Lower lobe of right lung (tissue), 2 donors: ENCODE measurements at regions not wholly inside any gene's neighbourhood (a gene's known extent, or its start where the extent isn't known, plus 50 kb on each side); places are given as distances from the start of the nearest gene placed in this dataset.

Experiments
- ATAC-seq, 2 donors: fragments of 200-7000 bp; cut with Tn5 transposase; one replicate each; pipeline ENCODE4 v1.9.1; 2020 to 2022; ENCODE audit warnings: mild to moderate bottlenecking in 2 of 2, moderate library complexity in 2 of 2
- DNase-seq: peaks from one replicate; pipeline ENCODE4 v3.0.0-alpha.2; 2020
- H3K27ac ChIP-seq: fragments of 200-600 bp; one replicate; pipeline ENCODE4 v1.8.0; 2022
- H3K27me3 ChIP-seq: fragments of 200-600 bp; one replicate; pipeline ENCODE4 v1.8.0; 2022; ENCODE audit warnings: low read depth
- H3K36me3 ChIP-seq: fragments of 200-600 bp; one replicate; pipeline ENCODE4 v1.8.0; 2022; ENCODE audit warnings: mild to moderate bottlenecking
- H3K4me1 ChIP-seq: fragments of 200-600 bp; one replicate; pipeline ENCODE4 v1.8.0; 2022
- H3K4me3 ChIP-seq: fragments of 200-600 bp; one replicate; pipeline ENCODE4 v1.8.0; 2022; ENCODE audit warnings: mild to moderate bottlenecking
- H3K9me3 ChIP-seq: fragments of 200-600 bp; one replicate; pipeline ENCODE4 v1.8.0; 2022
- intact Hi-C: fragments of 100-400 bp; cut with DNase I; formaldehyde crosslinking; loops from one replicate; pipeline ENCODE4 v1.11.0; 2022
- TF ChIP-seq, protein P1 (sequence below): fragments of 200-600 bp; IDR thresholded peaks from one replicate; pipeline ENCODE4 v1.8.0; 2022; ENCODE audit warnings: antibody characterized with exemption, mild to moderate bottlenecking
- donor health status: DM: no; HTN: yes; CAD: no; lungs with severe emphysema.

- no peaks in the 10 kb centered on the region for H3K4me1 ChIP-seq
Measured at GRCh38 chr10:37700886-37701780, 156.3 kb downstream of the ZNF248 start.

GRCh38 chr10:37687581-37687980, 169.8 kb downstream of the ZNF248 start:
- intact Hi-C loops: no loop called here
- no peaks in the 10 kb centered on the region for H3K36me3 ChIP-seq
- H3K9me3 ChIP-seq: no peaks in the 10 kb centered on the region
- no peaks in the 10 kb centered on the region for H3K4me1 ChIP-seq
- ATAC-seq (no peak), DNase-seq (no peak)
- no peaks in the 10 kb centered on the region for H3K27me3 ChIP-seq
- H3K4me3 ChIP-seq: no peak overlapping the region
- TF ChIP-seq, protein P1, sequence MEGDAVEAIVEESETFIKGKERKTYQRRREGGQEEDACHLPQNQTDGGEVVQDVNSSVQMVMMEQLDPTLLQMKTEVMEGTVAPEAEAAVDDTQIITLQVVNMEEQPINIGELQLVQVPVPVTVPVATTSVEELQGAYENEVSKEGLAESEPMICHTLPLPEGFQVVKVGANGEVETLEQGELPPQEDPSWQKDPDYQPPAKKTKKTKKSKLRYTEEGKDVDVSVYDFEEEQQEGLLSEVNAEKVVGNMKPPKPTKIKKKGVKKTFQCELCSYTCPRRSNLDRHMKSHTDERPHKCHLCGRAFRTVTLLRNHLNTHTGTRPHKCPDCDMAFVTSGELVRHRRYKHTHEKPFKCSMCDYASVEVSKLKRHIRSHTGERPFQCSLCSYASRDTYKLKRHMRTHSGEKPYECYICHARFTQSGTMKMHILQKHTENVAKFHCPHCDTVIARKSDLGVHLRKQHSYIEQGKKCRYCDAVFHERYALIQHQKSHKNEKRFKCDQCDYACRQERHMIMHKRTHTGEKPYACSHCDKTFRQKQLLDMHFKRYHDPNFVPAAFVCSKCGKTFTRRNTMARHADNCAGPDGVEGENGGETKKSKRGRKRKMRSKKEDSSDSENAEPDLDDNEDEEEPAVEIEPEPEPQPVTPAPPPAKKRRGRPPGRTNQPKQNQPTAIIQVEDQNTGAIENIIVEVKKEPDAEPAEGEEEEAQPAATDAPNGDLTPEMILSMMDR: no peak
- no peak overlapping the region for H3K27ac ChIP-seq

More at GRCh38 chr10:37700886-37701780, 156.3 kb downstream of the ZNF248 start:
- Histone ChIP-seq H3K27me3 (no peaks in the 10 kb centered on the region), H3K9me3 (no peaks in the 10 kb centered on the region), H3K36me3 (no peaks in the 10 kb centered on the region), H3K4me3 (no peak overlapping the region), H3K27ac (no peak overlapping the region)
- TF ChIP-seq, protein P1: no peak
- DNase-seq: no peak
- intact Hi-C loops: no loop called here
- no peak for ATAC-seq

DNA sequence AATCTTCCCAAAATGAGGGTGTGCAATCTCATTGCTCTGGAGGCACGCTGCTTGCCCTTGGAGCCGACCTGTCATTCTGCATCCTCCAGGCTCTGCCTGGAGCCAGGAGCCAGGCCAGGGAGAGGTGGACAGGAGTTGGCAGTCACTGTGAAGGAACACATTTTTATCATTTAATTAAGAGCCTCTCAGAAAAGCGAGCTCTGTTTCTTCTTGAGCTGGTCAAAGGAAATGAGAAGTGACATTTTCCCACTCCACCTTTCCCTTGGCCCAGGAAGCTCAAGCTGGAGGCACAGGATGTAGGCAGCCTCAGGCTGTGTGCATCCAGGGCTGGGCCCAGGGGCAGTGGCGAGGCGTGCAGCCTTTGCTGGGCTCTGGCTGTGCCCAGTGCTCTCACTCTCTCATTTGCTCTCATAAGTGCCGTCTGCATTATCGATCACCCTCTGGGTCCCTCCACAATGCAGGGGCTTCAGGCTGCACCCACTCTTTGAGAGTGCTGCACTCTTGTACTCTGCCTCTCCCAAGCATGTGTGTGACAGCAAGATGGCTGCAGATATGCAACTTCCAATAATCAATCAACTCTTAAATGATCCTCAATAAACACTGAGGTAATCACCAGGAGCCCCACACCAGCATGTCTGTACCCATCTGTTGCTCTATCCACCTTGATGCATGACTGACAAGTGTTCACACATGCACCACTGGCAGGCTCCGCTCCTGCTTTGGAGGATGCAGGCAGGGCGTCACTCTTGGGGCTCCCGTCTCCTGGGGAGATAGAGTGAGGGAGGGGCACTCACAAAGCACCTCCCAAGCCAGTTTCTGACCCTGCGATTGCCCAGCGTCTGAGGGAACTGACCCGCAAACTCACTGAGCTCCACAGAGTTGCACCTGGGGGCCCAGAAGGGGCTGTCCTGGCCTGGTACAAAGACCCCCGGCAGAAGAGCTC, 171.4 kb downstream of the ZNF248 start:
- intact Hi-C loops: no loop called here
- TF ChIP-seq, protein P1: no peak
- no peak for DNase-seq
- no peaks in the 10 kb centered on the region for H3K36me3 ChIP-seq
- ATAC-seq: no peak
- no peak overlapping the region for H3K4me3 ChIP-seq
- no peaks in the 10 kb centered on the region for H3K27me3 ChIP-seq
- H3K27ac ChIP-seq: no peak overlapping the region
- H3K9me3 ChIP-seq: no peaks in the 10 kb centered on the region
- no peaks in the 10 kb centered on the region for H3K4me1 ChIP-seq

DNA sequence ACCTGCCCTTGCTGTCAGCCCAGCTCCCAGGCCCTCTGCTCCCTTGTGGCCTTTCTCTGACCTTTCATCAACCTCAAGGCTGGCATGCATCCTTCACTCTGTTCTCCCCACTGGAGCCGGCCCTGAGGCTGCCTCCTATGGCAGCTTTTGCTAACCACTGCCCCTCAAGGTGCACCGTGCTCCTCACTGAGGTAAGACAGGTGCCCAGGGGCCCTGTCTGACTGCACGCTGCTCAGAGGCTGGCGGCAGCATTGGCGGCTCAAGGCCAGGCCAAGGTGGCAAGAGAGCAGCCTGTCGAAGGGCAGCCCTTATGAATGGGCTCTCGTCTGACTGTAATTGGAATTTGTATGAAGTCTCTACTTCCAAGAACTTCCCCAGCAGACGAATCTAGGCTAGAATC, 172.6 kb downstream of the ZNF248 start:
- no peaks in the 10 kb centered on the region for H3K4me1 ChIP-seq
- no peak overlapping the region for H3K4me3 ChIP-seq
- no peak overlapping the region for H3K27ac ChIP-seq
- H3K36me3 ChIP-seq: no peaks in the 10 kb centered on the region
- ATAC-seq (no peak), DNase-seq (no peak)
- TF ChIP-seq, protein P1: no peak
- intact Hi-C loops: no loop called here
- H3K9me3 ChIP-seq: no peaks in the 10 kb centered on the region
- H3K27me3 ChIP-seq: no peaks in the 10 kb centered on the region

DNA sequence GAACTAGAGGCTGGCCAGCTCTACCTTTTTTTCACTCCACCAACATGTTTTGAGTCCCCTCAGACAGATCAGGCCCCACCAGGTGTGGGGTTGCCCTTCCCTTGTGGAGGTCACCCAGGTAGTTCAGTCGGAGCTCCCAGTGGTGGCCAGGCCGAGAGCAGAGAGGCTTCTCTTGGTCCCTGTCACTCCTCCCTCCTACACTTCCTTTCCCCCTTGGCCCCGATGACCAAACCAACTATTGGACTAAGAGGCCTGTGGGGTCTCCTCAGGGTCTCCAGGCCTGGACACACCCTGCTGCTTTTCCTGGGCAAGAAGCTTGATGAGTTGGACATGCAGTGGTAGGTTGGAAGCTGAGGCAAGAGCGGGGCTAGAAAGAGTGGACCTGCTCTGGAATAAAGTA, 174.8 kb downstream of the ZNF248 start:
- DNase-seq (no peak), ATAC-seq (no peak)
- no peaks in the 10 kb centered on the region for H3K9me3 ChIP-seq
- H3K4me1 ChIP-seq: no peaks in the 10 kb centered on the region
- H3K27me3 ChIP-seq: no peaks in the 10 kb centered on the region
- H3K36me3 ChIP-seq: no peaks in the 10 kb centered on the region
- H3K4me3 ChIP-seq: no peak overlapping the region
- intact Hi-C loops: no loop called here
- no peak overlapping the region for H3K27ac ChIP-seq
- TF ChIP-seq, protein P1: no peak
